ENCODE measurements at regions not wholly inside any gene's neighbourhood (a gene's known extent, or its start where the extent isn't known, plus 50 kb on each side); places are given as distances from the start of the nearest gene placed in this dataset.

DNA sequence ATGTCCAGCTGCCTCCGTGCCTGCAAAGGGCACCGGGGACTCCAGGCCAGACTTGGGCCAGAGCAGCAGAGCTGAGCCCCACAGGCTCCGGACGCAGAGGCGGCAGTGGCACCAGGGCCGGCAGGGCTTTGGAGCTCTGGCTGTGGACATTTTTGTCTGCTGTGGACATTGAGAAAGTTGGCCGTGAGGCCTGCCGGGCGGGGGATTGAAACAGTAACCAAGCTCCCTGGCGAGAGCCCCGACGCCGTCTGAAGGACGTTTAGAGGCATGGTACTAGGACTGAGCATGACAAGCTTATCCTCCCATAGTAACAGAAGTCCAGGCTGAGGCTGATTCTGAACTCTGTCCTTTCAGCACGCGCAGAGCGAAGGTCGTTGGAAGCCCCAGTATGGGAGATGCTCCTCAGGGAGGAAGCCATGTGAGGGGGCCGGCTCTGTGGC is 323.8 kb downstream of the AMY1C start:
- TF ChIP-seq, protein P1, sequence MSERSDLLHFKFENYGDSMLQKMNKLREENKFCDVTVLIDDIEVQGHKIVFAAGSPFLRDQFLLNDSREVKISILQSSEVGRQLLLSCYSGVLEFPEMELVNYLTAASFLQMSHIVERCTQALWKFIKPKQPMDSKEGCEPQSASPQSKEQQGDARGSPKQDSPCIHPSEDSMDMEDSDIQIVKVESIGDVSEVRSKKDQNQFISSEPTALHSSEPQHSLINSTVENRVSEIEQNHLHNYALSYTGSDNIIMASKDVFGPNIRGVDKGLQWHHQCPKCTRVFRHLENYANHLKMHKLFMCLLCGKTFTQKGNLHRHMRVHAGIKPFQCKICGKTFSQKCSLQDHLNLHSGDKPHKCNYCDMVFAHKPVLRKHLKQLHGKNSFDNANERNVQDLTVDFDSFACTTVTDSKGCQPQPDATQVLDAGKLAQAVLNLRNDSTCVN (CRISPR knock-in tag; IDR thresholded peaks at IDR 0.05; ENCODE audit: borderline replicate concordance), result no peak
- no peak for TF ChIP-seq RELA (CRISPR knock-in tag; IDR thresholded peaks at IDR 0.05)
- TF ChIP-seq, protein P2, sequence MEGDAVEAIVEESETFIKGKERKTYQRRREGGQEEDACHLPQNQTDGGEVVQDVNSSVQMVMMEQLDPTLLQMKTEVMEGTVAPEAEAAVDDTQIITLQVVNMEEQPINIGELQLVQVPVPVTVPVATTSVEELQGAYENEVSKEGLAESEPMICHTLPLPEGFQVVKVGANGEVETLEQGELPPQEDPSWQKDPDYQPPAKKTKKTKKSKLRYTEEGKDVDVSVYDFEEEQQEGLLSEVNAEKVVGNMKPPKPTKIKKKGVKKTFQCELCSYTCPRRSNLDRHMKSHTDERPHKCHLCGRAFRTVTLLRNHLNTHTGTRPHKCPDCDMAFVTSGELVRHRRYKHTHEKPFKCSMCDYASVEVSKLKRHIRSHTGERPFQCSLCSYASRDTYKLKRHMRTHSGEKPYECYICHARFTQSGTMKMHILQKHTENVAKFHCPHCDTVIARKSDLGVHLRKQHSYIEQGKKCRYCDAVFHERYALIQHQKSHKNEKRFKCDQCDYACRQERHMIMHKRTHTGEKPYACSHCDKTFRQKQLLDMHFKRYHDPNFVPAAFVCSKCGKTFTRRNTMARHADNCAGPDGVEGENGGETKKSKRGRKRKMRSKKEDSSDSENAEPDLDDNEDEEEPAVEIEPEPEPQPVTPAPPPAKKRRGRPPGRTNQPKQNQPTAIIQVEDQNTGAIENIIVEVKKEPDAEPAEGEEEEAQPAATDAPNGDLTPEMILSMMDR (CRISPR knock-in tag; IDR thresholded peaks at IDR 0.05), result no peak
- TF ChIP-seq, protein P3, sequence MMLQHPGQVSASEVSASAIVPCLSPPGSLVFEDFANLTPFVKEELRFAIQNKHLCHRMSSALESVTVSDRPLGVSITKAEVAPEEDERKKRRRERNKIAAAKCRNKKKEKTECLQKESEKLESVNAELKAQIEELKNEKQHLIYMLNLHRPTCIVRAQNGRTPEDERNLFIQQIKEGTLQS (CRISPR knock-in tag; IDR thresholded peaks at IDR 0.05), result no peak
- no peak for TF ChIP-seq ZNF777 (CRISPR knock-in tag; IDR thresholded peaks at IDR 0.05)
- no peak for TF ChIP-seq ZNF546 (CRISPR knock-in tag; conservative IDR thresholded peaks at IDR 0.05)
